NCI-H1436 (cell line): ENCODE measurements at regions not wholly inside any gene's neighbourhood (a gene's known extent, or its start where the extent isn't known, plus 50 kb on each side); places are given as distances from the start of the nearest gene placed in this dataset.
"Not testable (repeated sequence)": the region's sequence is repeated elsewhere in the genome, so short reads cannot be mapped to it uniquely, and the experiment has no call there.

Experiments
- DNase-seq: peaks from one replicate; lab custom pipeline; 2025; lab: John Stamatoyannopoulos, UW

GRCh38 chr18:43805646-43806194, 528.4 kb upstream of the SYT4 start:
- peak; percentile 8 for DNase-seq

- no peak for DNase-seq
These were observed 535.3 kb upstream of the SYT4 start for GRCh38 chr18:43812627-43813026.

- no peak for DNase-seq
These were observed 542.1 kb upstream of the SYT4 start for GRCh38 chr18:43819397-43819796.

DNA sequence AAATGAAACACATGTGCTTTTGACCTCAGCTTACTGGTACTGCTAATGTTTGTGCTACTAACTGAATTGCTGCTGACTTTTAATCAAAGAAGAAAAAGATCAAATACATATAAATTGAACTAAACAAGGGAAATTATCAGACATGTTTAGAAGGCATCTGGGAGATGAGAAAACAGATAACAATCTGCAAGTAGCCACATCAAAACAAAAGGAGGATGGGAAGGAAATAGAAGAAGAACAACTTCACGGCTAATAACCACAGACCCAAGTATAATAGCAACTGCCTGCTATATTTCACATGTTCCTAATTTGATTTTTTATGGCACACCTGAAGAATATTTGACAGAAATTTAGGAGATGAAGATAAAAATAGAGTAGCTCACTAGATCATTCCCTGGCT, 542.6 kb upstream of the SYT4 start:
- no peak for DNase-seq

DNA sequence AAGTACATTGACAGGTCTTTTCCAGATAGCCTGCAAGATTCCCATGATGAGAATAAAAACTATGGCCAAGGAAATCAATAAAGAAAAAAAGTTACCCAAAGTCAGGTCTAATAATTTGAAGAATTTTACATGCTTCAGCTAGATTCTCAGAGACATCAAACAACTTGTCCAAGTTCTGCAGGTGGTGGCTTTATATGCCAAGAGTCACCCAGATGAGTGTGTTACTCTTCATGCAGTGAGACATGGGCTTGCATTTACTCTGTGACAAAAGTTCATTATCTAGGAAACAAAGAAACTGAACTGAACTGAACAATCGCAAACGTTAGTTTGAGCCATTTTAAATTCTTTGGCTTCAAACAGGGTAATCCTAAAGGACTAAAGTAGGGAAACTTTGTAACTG, 548.5 kb upstream of the SYT4 start:
- no peak for DNase-seq

DNA sequence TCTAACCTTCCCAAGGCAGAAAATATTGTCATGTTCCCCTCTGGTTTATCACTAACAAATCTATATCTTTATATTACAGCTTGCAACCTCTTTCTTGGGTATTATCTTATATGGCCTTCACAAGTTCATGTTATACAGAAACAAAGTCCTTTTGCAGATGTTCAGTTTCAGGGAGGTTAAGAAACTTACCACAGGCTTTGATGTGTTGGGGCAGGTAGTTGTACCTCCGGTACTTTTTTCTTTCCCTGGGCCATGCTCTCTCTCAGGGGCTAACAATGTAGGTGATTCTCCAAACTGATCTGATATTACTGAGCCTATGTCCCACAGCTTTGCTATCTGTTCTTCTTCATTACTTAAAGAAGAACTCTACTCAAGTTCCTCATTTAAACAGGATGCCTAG, 548.9 kb upstream of the SYT4 start:
- DNase-seq = no peak

DNA sequence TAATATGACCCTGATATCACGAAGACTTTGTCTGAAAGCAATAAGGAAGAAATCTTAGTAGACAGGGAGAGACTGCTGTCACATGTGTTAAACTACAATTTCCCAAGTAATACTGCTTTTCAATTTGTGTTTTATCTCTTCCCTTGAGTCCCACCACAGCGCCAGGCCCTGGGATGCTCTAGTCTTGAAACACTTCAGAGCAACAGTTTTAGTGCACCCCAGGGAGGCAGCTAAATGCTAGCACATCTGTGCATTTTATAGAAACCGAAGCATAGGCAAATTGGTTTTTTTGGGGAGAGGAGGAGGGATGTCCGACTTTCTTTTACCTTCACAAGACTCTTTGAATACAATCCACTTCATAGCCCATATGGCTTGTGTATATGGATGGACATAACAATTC, 550.0 kb upstream of the SYT4 start:
- no peak for DNase-seq

- DNase-seq = no peak
These were observed 553.0 kb upstream of the SYT4 start for GRCh38 chr18:43830303-43830702.

- peak; percentile 31 for DNase-seq
These were observed 553.7 kb upstream of the SYT4 start for GRCh38 chr18:43830947-43831346.

DNA sequence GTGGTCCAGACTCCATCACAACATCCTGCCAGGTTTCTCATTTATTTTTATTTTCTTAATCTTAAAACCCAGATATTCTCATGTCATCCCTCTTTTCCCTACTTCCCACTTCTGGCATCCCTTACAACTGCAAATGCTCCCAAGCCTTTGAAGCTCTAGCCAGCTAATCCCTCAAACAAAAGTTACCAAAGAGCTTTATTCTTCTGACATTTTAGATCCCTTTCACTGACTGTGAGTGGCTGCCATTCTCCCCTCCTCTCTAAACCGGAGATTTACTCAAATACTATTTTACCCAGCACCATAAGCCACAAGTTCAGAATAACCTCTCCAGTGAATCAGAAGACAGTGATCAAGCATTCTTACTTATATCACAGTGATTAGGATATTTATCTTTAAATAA, 569.0 kb upstream of the SYT4 start:
- DNase-seq = no peak

GRCh38 chr18:43847164-43848091, 570.1 kb upstream of the SYT4 start:
- DNase-seq = no peak

DNA sequence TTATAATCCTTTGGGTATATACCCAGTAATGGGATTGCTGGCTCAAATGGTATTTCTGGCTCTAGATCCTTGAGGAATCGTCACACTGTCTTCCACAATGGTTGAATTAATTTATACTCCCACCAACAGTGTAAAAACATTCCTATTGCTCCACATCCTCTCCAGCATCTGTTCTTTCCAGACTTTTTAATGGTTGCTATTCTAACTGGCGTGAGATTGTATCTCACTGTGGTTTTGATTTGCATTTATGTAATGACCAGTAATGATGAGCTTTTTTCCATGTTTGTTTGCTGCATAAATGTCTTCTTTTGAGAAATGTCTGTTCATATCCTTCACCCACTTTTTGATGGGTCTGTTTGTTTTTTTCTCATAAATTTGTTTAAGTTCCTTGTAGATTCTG, 572.5 kb upstream of the SYT4 start:
- DNase-seq = not testable (repeated sequence)

DNA sequence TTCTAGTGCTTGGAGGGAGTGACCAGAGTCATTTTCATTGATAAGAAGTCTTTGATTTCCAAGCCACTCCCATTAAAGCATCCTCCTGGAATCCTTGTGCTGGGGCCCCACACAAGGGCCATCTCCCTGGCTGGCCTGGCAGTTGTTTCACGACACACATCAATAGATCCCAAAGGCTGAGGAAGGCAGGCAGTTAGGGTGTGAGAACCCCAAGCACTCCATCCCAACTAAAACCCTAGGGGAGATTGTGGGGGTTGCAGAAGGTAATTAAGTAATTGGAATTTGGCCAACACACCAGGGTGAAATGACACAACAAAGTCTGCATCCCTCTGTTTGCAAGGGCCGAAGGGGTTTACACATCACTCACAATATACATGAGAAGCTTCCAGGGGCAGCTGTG, 578.1 kb upstream of the SYT4 start:
- no peak for DNase-seq

- DNase-seq = no peak
These were observed 585.9 kb upstream of the SYT4 start for GRCh38 chr18:43863180-43863579.

DNA sequence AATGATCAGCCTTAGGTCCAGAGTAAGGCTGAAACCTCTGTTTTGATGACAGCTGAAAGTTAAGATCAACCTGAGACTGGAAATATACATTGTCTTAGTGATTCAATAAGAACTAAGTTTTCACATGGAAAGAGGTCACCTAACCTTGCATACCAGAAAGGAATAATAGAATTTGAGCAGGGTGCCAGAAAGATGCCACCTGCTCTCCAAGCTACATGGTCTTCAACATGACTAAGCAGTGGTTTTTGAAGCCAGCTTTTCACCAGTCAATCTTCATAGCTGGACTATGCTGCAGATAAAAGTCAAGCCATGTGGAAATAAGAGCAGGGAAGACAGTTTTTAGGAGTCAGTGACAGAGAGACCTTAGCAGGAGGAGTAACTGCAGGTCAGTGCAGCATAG, 589.4 kb upstream of the SYT4 start:
- no peak for DNase-seq

GRCh38 chr18:43868497-43868995, 591.3 kb upstream of the SYT4 start:
- no peak for DNase-seq

GRCh38 chr18:43869451-43870008, 592.2 kb upstream of the SYT4 start:
- no peak for DNase-seq

- DNase-seq = no peak
These were observed 593.3 kb upstream of the SYT4 start for GRCh38 chr18:43870626-43871025.

GRCh38 chr18:43875511-43875910, 598.2 kb upstream of the SYT4 start:
- no peak for DNase-seq

DNA sequence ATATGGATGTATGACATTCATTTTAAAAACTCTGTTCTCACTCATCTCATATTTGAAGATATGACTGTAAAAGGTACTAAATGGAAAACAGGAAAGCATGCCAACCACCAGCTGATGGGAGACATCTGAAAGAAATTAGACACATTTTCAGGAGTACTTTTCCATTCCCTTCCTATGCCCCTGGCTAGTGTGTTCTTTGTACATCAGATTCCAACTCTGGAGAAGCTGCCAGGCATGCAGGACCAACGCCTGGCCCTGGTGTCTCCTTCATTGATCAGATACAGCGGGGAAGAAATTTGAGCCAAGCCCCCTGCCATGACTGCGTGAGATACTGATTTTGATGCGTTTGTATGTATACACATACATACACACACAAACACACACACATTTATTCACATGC, 599.0 kb upstream of the SYT4 start:
- no peak for DNase-seq

GRCh38 chr18:43876748-43877147, 599.5 kb upstream of the SYT4 start:
- no peak for DNase-seq

DNA sequence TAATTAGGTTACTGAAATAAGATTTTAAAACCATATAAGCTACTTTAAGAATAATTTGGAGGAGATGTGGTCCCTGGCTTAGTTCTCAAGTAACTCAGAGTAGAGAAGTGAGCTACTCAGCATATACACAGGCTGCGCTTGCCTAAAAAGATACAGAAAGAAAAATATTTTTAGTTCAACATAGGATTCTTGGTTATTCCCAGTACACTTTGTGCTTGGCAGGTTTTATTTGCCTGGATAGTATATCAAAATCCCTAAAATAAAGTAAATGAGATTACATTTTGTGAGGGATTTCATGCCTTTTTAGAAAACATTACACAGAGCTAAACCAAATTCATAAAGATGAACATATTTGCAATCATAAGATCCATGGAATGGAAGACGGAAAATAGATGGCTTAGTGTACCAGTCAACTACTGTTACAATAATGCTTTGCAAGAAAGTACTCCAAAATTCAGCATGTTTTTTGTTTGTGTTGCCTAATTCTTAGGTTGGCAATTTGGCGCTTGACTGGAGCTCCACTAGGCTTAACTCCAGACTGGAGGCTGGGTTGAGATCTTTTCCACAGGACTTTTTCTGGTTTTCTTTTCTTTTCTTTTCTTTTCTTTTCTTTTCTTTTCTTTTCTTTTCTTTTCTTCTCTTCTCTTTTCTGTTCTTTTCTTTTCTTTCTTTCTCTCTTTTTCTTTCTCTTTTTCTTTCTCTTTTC, 600.5 kb upstream of the SYT4 start:
- no peak for DNase-seq

DNA sequence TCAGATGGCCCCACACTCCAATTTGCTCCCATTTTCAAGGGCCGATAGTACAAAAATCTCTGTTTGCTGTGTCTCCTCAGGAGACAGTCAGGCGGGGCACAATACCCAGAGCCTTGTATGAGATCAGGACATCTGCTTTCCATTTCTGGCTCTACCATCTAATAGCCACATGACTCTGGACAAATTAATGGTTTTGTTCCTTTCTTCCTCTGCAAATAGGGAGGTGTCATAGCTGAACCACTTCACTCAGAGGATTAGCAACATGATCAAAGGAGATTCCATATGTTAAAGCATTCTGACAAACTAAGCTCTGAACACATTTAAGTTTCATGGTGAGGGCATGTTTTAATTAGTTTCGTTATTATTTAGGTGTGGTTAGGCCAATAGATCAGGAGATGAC, 602.1 kb upstream of the SYT4 start:
- no peak for DNase-seq
